K562 (cell line): ENCODE measurements at regions not wholly inside any gene's neighbourhood (a gene's known extent, or its start where the extent isn't known, plus 50 kb on each side); places are given as distances from the start of the nearest gene placed in this dataset.

Experiments
- SMARCB1 ChIP-seq: IDR thresholded peaks from 2 replicates; pipeline ENCODE4 v1.6.1; 2011; ENCODE audit warnings: improper control_type of control experiment, low read depth; ENCODE audit not compliant: insufficient read length
- TAF7 ChIP-seq: fragments of 450-650 bp; IDR thresholded peaks from 2 replicates; pipeline ENCODE4 v1.6.1; 2016; ENCODE audit warnings: missing genetic modification characterization, missing compliant biosample characterization
- ZNF407 ChIP-seq: fragments of 450-650 bp; IDR thresholded peaks from 2 replicates; pipeline ENCODE4 v1.6.1; 2016; ENCODE audit warnings: low read depth
- ZNF431 ChIP-seq: sonication (generic); formaldehyde crosslinking; IDR thresholded peaks from 2 replicates; pipeline ENCODE4 v1.8.0; 2022; ENCODE audit warnings: mild to moderate bottlenecking, missing genetic modification reagents
- TF ChIP-seq, protein P1 (sequence below): sonication (generic); formaldehyde crosslinking; IDR thresholded peaks from 2 replicates; pipeline ENCODE4 v1.8.0; 2022; ENCODE audit warnings: mild to moderate bottlenecking, missing genetic modification reagents

GRCh38 chr6:21918041-21918440, 324.5 kb downstream of the SOX4 start (continued):
- TF ChIP-seq, protein P1, sequence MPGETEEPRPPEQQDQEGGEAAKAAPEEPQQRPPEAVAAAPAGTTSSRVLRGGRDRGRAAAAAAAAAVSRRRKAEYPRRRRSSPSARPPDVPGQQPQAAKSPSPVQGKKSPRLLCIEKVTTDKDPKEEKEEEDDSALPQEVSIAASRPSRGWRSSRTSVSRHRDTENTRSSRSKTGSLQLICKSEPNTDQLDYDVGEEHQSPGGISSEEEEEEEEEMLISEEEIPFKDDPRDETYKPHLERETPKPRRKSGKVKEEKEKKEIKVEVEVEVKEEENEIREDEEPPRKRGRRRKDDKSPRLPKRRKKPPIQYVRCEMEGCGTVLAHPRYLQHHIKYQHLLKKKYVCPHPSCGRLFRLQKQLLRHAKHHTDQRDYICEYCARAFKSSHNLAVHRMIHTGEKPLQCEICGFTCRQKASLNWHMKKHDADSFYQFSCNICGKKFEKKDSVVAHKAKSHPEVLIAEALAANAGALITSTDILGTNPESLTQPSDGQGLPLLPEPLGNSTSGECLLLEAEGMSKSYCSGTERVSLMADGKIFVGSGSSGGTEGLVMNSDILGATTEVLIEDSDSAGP (CRISPR knock-in tag) = no peak
- TF ChIP-seq TAF7 (tag) = no peak
- TF ChIP-seq SMARCB1 = no peak
- TF ChIP-seq ZNF407 = no peak
- no peak for TF ChIP-seq ZNF431 (CRISPR knock-in tag)
